H1 (cell line): ENCODE measurements at regions not wholly inside any gene's neighbourhood (a gene's known extent, or its start where the extent isn't known, plus 50 kb on each side); places are given as distances from the start of the nearest gene placed in this dataset.

Experiments
- CTCF ChIA-PET: fragments of 300-600 bp; sonication (Branson Sonifier 250); formaldehyde crosslinking; loops from one replicate; lab custom pipeline; 2021; ENCODE audit not compliant: partially characterized antibody; lab: Charles Lee
- POLR2A ChIA-PET: fragments of 300-600 bp; sonication (Branson Sonifier 250); formaldehyde crosslinking; loops from one replicate; lab custom pipeline; 2021; ENCODE audit warnings: inconsistent platforms; ENCODE audit not compliant: partially characterized antibody; lab: Charles Lee
- DNase-seq, 2 experiments: peaks; one replicate each; pipeline versions ENCODE4 v3.0.0 to v3.0.0-alpha.2; 2010 to 2022; ENCODE audit warnings: low spot score in 2 of 2, low read depth in 1 of 2, mixed read lengths in 1 of 2
- FAIRE-seq: peaks from 2 replicates; lab custom pipeline; 2011; peaks lifted over from hg19 to GRCh38; lab: Jason Lieb, UNC
- H2AFZ ChIP-seq: 2 replicates; pipeline ENCODE4 v1.8.1; 2012; ENCODE audit warnings: low read length, inconsistent platforms
- H2AK5ac ChIP-seq: 2 replicates; pipeline ENCODE4 v1.6.1; 2013; ENCODE audit warnings: low read depth, low read length
- H2BK120ac ChIP-seq: replicated peaks from 2 replicates; pipeline ENCODE3; 2013; ENCODE audit warnings: low read depth, low read length, inconsistent platforms
- H2BK12ac ChIP-seq: 2 replicates; pipeline ENCODE4 v1.6.1; 2013; ENCODE audit warnings: low read depth, low read length
- H2BK15ac ChIP-seq: 2 replicates; pipeline ENCODE4 v1.6.1; 2013; ENCODE audit warnings: low read length
- H2BK20ac ChIP-seq: 2 replicates; pipeline ENCODE4 v1.6.1; 2013; ENCODE audit warnings: low read length
- H2BK5ac ChIP-seq: 2 replicates; pipeline ENCODE4 v1.6.1; 2013; ENCODE audit warnings: low read depth, low read length
- H3K14ac ChIP-seq: 2 replicates; pipeline ENCODE4 v1.6.1; 2013; ENCODE audit warnings: inconsistent platforms; ENCODE audit not compliant: insufficient read length
- H3K18ac ChIP-seq: 2 replicates; pipeline ENCODE4 v1.6.1; 2013; ENCODE audit warnings: low read length; ENCODE audit errors: extremely low read depth
- H3K23ac ChIP-seq: 2 replicates; pipeline ENCODE4 v1.6.1; 2013; ENCODE audit warnings: inconsistent platforms; ENCODE audit not compliant: insufficient read length
- H3K23me2 ChIP-seq: 2 replicates; pipeline ENCODE4 v1.6.1; 2013; ENCODE audit warnings: low read depth, low read length
- H3K27ac ChIP-seq: 2 replicates; pipeline ENCODE4 v1.6.1; 2011; ENCODE audit warnings: low read depth, low read length, inconsistent platforms
- H3K27me3 ChIP-seq, 4 experiments: replicated peaks in 1 of 4; 1 replicate in 1 of 4; 2 replicates in 3 of 4; pipeline versions ENCODE4 v1.6.1 to v1.8.1; 2011 to 2013; ENCODE audit warnings: low read length in 3 of 4, mild to moderate bottlenecking in 3 of 4, inconsistent platforms in 2 of 4, mixed read lengths in 2 of 4, moderate library complexity in 1 of 4; ENCODE audit not compliant: control insufficient read depth in 3 of 4, insufficient read depth in 3 of 4; ENCODE audit errors: extremely low read depth in 1 of 4
- H3K36me3 ChIP-seq, 4 experiments: 2 replicates each; pipeline versions ENCODE4 v1.6.1 to v1.8.1; 2011 to 2013; ENCODE audit warnings: mild to moderate bottlenecking in 4 of 4, low read length in 3 of 4, moderate library complexity in 2 of 4, control low read depth in 1 of 4, inconsistent platforms in 1 of 4; ENCODE audit not compliant: insufficient read depth in 4 of 4, control insufficient read depth in 2 of 4
- H3K4ac ChIP-seq: replicated peaks from 2 replicates; pipeline ENCODE3; 2013; ENCODE audit warnings: low read length, low read depth, mixed read lengths, inconsistent platforms; ENCODE audit not compliant: insufficient read length
- H3K4me1 ChIP-seq, 4 experiments: replicated peaks in 1 of 4; 1 replicate in 1 of 4; 2 replicates in 3 of 4; pipeline versions ENCODE4 v1.6.1 to v1.8.1; 2011 to 2013; ENCODE audit warnings: low read length in 3 of 4, inconsistent platforms in 2 of 4, mixed read lengths in 1 of 4; ENCODE audit not compliant: insufficient read depth in 4 of 4, control insufficient read depth in 3 of 4
- H3K4me2 ChIP-seq, 2 experiments: 2 replicates each; pipeline versions ENCODE4 v1.6.1 to v1.8.1; 2011 to 2013; ENCODE audit warnings: low read depth in 2 of 2, low read length in 2 of 2, control low read depth in 1 of 2, inconsistent platforms in 1 of 2, mild to moderate bottlenecking in 1 of 2; ENCODE audit not compliant: insufficient read depth in 1 of 2
- H3K4me3 ChIP-seq, 4 experiments: fragments of 200-600, 300-600 bp in 1 of 4; sonication (generic), shearing (Covaris generic), sonication (Bioruptor Twin) in 1 of 4; 2 replicates each; pipeline versions ENCODE4 v1.5.1 to v1.8.1; 2011 to 2016; ENCODE audit warnings: low read length in 4 of 4, low read depth in 3 of 4, control low read depth in 2 of 4, inconsistent platforms in 2 of 4, mild to moderate bottlenecking in 2 of 4, mixed read lengths in 1 of 4, moderate library complexity in 1 of 4; ENCODE audit not compliant: insufficient read depth in 2 of 4; ENCODE audit errors: extremely low read depth in 1 of 4
- H3K56ac ChIP-seq: replicated peaks from 2 replicates; pipeline ENCODE3; 2013; ENCODE audit warnings: low read depth, mild to moderate bottlenecking, mixed read lengths, low read length, inconsistent platforms; ENCODE audit not compliant: insufficient read length
- H3K79me1 ChIP-seq: 2 replicates; pipeline ENCODE4 v1.6.1; 2013; ENCODE audit warnings: low read depth, low read length, control low read depth
- H3K79me2 ChIP-seq, 2 experiments: 2 replicates each; pipeline versions ENCODE4 v1.6.1 to v1.8.1; 2012 to 2013; ENCODE audit warnings: low read length in 2 of 2, mild to moderate bottlenecking in 2 of 2, inconsistent platforms in 1 of 2; ENCODE audit not compliant: insufficient read depth in 2 of 2, control insufficient read depth in 1 of 2
- H3K9ac ChIP-seq, 4 experiments: replicated peaks in 1 of 4; 1 replicate in 1 of 4; 2 replicates in 3 of 4; pipeline versions ENCODE4 v1.6.1 to v1.8.1; 2011 to 2013; ENCODE audit warnings: low read depth in 3 of 4, low read length in 3 of 4, control low read depth in 2 of 4, mild to moderate bottlenecking in 2 of 4, moderate library complexity in 2 of 4, inconsistent platforms in 1 of 4; ENCODE audit errors: extremely low read depth in 1 of 4
- H3K9me3 ChIP-seq, 2 experiments: 2 replicates each; pipeline versions ENCODE4 v1.6.1 to v1.8.1; 2012 to 2013; ENCODE audit warnings: mild to moderate bottlenecking in 2 of 2, moderate library complexity in 2 of 2, control low read depth in 1 of 2, inconsistent platforms in 1 of 2, low read depth in 1 of 2, low read length in 1 of 2, mixed read lengths in 1 of 2; ENCODE audit not compliant: insufficient read depth in 2 of 2
- H4K20me1 ChIP-seq, 2 experiments: replicated peaks in 1 of 2; 2 replicates each; pipeline versions ENCODE3 to v1.8.1; 2011 to 2013; ENCODE audit warnings: inconsistent platforms in 2 of 2, low read length in 2 of 2, mild to moderate bottlenecking in 1 of 2; ENCODE audit not compliant: insufficient read depth in 2 of 2, control insufficient read depth in 1 of 2
- H4K5ac ChIP-seq: 2 replicates; pipeline ENCODE4 v1.6.1; 2013; ENCODE audit warnings: low read length, low read depth, mixed read lengths, inconsistent platforms; ENCODE audit not compliant: insufficient read length
- H4K8ac ChIP-seq: 2 replicates; pipeline ENCODE4 v1.8.0; 2013; ENCODE audit warnings: mild to moderate bottlenecking, moderate library complexity, low read length, inconsistent platforms; ENCODE audit not compliant: insufficient read depth; ENCODE audit errors: extremely low read depth
- H4K91ac ChIP-seq: replicated peaks from 2 replicates; pipeline ENCODE3; 2013; ENCODE audit warnings: low read length, mixed read lengths, inconsistent platforms; ENCODE audit not compliant: insufficient read length
- ATF3 ChIP-seq: IDR thresholded peaks from 2 replicates; pipeline ENCODE4 v1.6.1; 2011; ENCODE audit warnings: low read depth, mild to moderate bottlenecking, low read length; ENCODE audit not compliant: insufficient read depth
- BRCA1 ChIP-seq: IDR thresholded peaks from 2 replicates; pipeline ENCODE4 v1.6.1; 2012; ENCODE audit warnings: low read depth, low read length, improper control_type of control experiment
- CTCF ChIP-seq, 3 experiments: IDR thresholded peaks; 1 replicate in 2 of 3; 2 replicates in 1 of 3; pipeline versions ENCODE4 v1.5.1 to v1.6.1; 2011; ENCODE audit warnings: low read length in 3 of 3, mild to moderate bottlenecking in 3 of 3, inconsistent platforms in 2 of 3, low read depth in 1 of 3, moderate library complexity in 1 of 3; ENCODE audit not compliant: insufficient read depth in 1 of 3; ENCODE audit errors: control extremely low read depth in 1 of 3
- EZH2 ChIP-seq: fragments of 200-600 bp; sonication (generic); IDR thresholded peaks from 2 replicates; pipeline ENCODE4 v1.7.1; 2012; ENCODE audit warnings: low read depth, mild to moderate bottlenecking, moderate library complexity, low read length, inconsistent platforms; ENCODE audit not compliant: severe bottlenecking
- PHF8 ChIP-seq: fragments of 200-600 bp; sonication (generic); conservative IDR thresholded peaks from 2 replicates; pipeline ENCODE4 v1.7.1; 2012; ENCODE audit warnings: low read depth, mild to moderate bottlenecking, inconsistent platforms, low read length, moderate library complexity
- POLR2A ChIP-seq, 2 experiments: IDR thresholded peaks; 1 replicate in 1 of 2; 2 replicates in 1 of 2; pipeline ENCODE4 v1.6.1; 2011; ENCODE audit warnings: low read depth in 2 of 2, low read length in 2 of 2, mild to moderate bottlenecking in 2 of 2; ENCODE audit errors: control extremely low read depth in 1 of 2
- WGBS, 2 experiments: shearing (Covaris generic) in 1 of 2; methylation state at CpG; one replicate each; pipeline versions ENCODE4 v1.1.6 to v1.1.7; 2013 to 2015; ENCODE audit warnings: low lambda C conversion rate in 2 of 2, mixed read lengths in 2 of 2, inconsistent platforms in 1 of 2, low coverage in 1 of 2, missing lambda C conversion rate in 1 of 2; ENCODE audit not compliant: insufficient replicate concordance in 2 of 2, insufficient coverage in 1 of 2, insufficient read length in 1 of 2; ENCODE audit errors: extremely low coverage in 1 of 2, missing lambda C conversion rate in 1 of 2; 5-methylcytosine and 5-hydroxymethylcytosine counted together

GRCh38 chr2:30356776-30357175 is 90.3 kb upstream of the LCLAT1 start:
- Histone ChIP-seq H2AFZ (no peak overlapping the region), H3K9ac (no peak overlapping the region), H4K8ac (no peak overlapping the region), H3K27ac (no peak overlapping the region), H3K56ac (no peak overlapping the region), H3K79me2 (no peaks in the 10 kb centered on the region), H4K91ac (no peak overlapping the region), H3K27me3 (no peaks in the 10 kb centered on the region), H2BK120ac (no peak overlapping the region), H3K4ac (no peak overlapping the region), H4K5ac (no peak overlapping the region), H2AK5ac (no peak overlapping the region), H2BK12ac (no peak overlapping the region), H2BK20ac (no peak overlapping the region), H3K79me1 (no peaks in the 10 kb centered on the region)
- FAIRE-seq, result no peak
- POLR2A ChIA-PET, result interaction anchor here (1.2 kb wide), 1 partner anchor 45 kb away, joined by 3 read pairs; no protein-coding TSS in a partner anchor
- TF ChIP-seq CTCF (IDR thresholded peaks at IDR 0.05; ENCODE audit: control extremely low read depth in 1 of 3, insufficient read depth in 1 of 3, low read depth in 1 of 3, low read length in 3 of 3) (no peak), PHF8 (no peak), POLR2A (IDR thresholded peaks at IDR 0.05; ENCODE audit: control extremely low read depth in 1 of 2, low read depth in 2 of 2, low read length in 2 of 2) (no peak), ATF3 (no peak), BRCA1 (no peak), EZH2 (no peak)
- TF ChIP-seq, all 59 proteins: peak for 0
- Histone ChIP-seq H3K4me2 (no peak overlapping the region), H3K23ac (no peak overlapping the region), H3K9me3 (no peaks in the 10 kb centered on the region), H3K4me3 (no peak overlapping the region), H2BK5ac (no peak overlapping the region), H4K20me1 (no peaks in the 10 kb centered on the region), H3K36me3 (no peaks in the 10 kb centered on the region), H2BK15ac (no peak overlapping the region), H3K14ac (no peak overlapping the region), H3K4me1 (no peaks in the 10 kb centered on the region), H3K23me2 (no peaks in the 10 kb centered on the region), H3K18ac (no peak overlapping the region)
- 98% methylated on average over 6 of the region's 6 CpGs; no CpG with 5 or more reads in 1 of the 2 experiments for WGBS, 2 experiments
- no peak for DNase-seq
- CTCF ChIA-PET, result no interaction called here
